CD14-positive monocyte (primary cell): ENCODE measurements at regions not wholly inside any gene's neighbourhood (a gene's known extent, or its start where the extent isn't known, plus 50 kb on each side); places are given as distances from the start of the nearest gene placed in this dataset.

Experiments used
- DNase-seq, 3 donors: peaks; one replicate each; pipeline ENCODE4 v3.0.0-alpha.2; 2011 to 2022
- H2AFZ ChIP-seq: 2 replicates; pipeline ENCODE4 v1.6.0; 2012; ENCODE audit warnings: mild to moderate bottlenecking, low read depth, low read length, inconsistent platforms; ENCODE audit not compliant: insufficient read depth, poor library complexity, severe bottlenecking
- H3K27ac ChIP-seq, 2 donors: 1 replicate in 1 of 2; 2 replicates in 1 of 2; pipeline ENCODE4 v1.5.1; 2012 to 2013; ENCODE audit warnings: low read length in 2 of 2, control low read depth in 1 of 2, inconsistent platforms in 1 of 2, low read depth in 1 of 2, mild to moderate bottlenecking in 1 of 2
- H3K27me3 ChIP-seq, 2 donors: one replicate each; pipeline versions ENCODE4 v1.6.0 to v1.6.1; 2011 to 2013; ENCODE audit warnings: low read length in 2 of 2; ENCODE audit not compliant: control insufficient read depth in 2 of 2, insufficient read depth in 2 of 2
- H3K36me3 ChIP-seq, 2 donors: replicated peaks in 1 of 2; 1 replicate in 1 of 2; 2 replicates in 1 of 2; pipeline versions ENCODE4 v1.5.1 to v1.6.1; 2012 to 2013; ENCODE audit warnings: low read length in 2 of 2, control low read depth in 1 of 2, inconsistent platforms in 1 of 2, mild to moderate bottlenecking in 1 of 2; ENCODE audit not compliant: insufficient read depth in 2 of 2, control insufficient read depth in 1 of 2
- H3K4me1 ChIP-seq, 2 donors: 1 replicate in 1 of 2; 2 replicates in 1 of 2; pipeline versions ENCODE4 v1.5.1 to v1.6.1; 2012 to 2013; ENCODE audit warnings: low read length in 2 of 2, control low read depth in 1 of 2, inconsistent platforms in 1 of 2, mild to moderate bottlenecking in 1 of 2, moderate library complexity in 1 of 2; ENCODE audit not compliant: insufficient read depth in 2 of 2, control insufficient read depth in 1 of 2
- H3K4me2 ChIP-seq: replicated peaks from 2 replicates; pipeline ENCODE3; 2012; ENCODE audit warnings: low read length, moderate library complexity, mild to moderate bottlenecking; ENCODE audit not compliant: poor library complexity, severe bottlenecking; ENCODE audit errors: extremely low read depth
- H3K4me3 ChIP-seq, 3 experiments: fragments of 200-600 bp in 1 of 3; sonication (generic) in 1 of 3; replicated peaks in 1 of 3; 1 replicate in 2 of 3; 2 replicates in 1 of 3; pipeline ENCODE4 v1.5.1; 2011 to 2013; ENCODE audit warnings: low read length in 3 of 3, mild to moderate bottlenecking in 3 of 3, control low read depth in 2 of 3, low read depth in 2 of 3, inconsistent platforms in 1 of 3, moderate library complexity in 1 of 3
- H3K79me2 ChIP-seq: 2 replicates; pipeline ENCODE4 v1.6.0; 2012; ENCODE audit warnings: mild to moderate bottlenecking, control low read depth, inconsistent platforms, low read length, moderate library complexity; ENCODE audit not compliant: insufficient read depth
- H3K9ac ChIP-seq: 2 replicates; pipeline ENCODE4 v1.6.0; 2017; ENCODE audit warnings: low read length, mild to moderate bottlenecking; ENCODE audit not compliant: insufficient read depth, poor library complexity, severe bottlenecking
- H3K9me3 ChIP-seq, 2 donors: replicated peaks in 1 of 2; 1 replicate in 1 of 2; 2 replicates in 1 of 2; pipeline versions ENCODE4 v1.5.1 to v1.6.1; 2012 to 2013; ENCODE audit warnings: low read length in 2 of 2, control low read depth in 1 of 2; ENCODE audit not compliant: control insufficient read depth in 1 of 2, insufficient read depth in 1 of 2
- H4K20me1 ChIP-seq: 2 replicates; pipeline ENCODE4 v1.6.0; 2012; ENCODE audit warnings: mild to moderate bottlenecking, low read length, control low read depth, moderate library complexity; ENCODE audit not compliant: insufficient read depth
- H3K27ac Mint-ChIP-seq, 7 donors: one replicate each; pipeline ENCODE4 v1.8.0; 2020; ENCODE audit warnings: mild to moderate bottlenecking in 7 of 7, mixed read lengths in 7 of 7, moderate library complexity in 6 of 7, inconsistent platforms in 2 of 7
- H3K27me3 Mint-ChIP-seq, 3 donors: one replicate each; pipeline ENCODE4 v1.8.0; 2021 to 2022; ENCODE audit warnings: low read depth in 3 of 3, mild to moderate bottlenecking in 3 of 3, mixed read lengths in 3 of 3, moderate library complexity in 3 of 3, inconsistent platforms in 1 of 3
- H3K36me3 Mint-ChIP-seq, 2 donors: one replicate each; pipeline ENCODE4 v1.8.0; 2020; ENCODE audit warnings: mixed read lengths in 2 of 2, inconsistent platforms in 1 of 2, mild to moderate bottlenecking in 1 of 2
- H3K4me1 Mint-ChIP-seq: one replicate; pipeline ENCODE4 v1.8.0; 2020; ENCODE audit warnings: mild to moderate bottlenecking, mixed read lengths
- H3K4me3 Mint-ChIP-seq, 2 donors: one replicate each; pipeline ENCODE4 v1.8.0; 2020; ENCODE audit warnings: mild to moderate bottlenecking in 2 of 2, mixed read lengths in 2 of 2, moderate library complexity in 1 of 2
- H3K9me3 Mint-ChIP-seq, 7 donors: one replicate each; pipeline ENCODE4 v1.8.0; 2020 to 2022; ENCODE audit warnings: mixed read lengths in 7 of 7, mild to moderate bottlenecking in 6 of 7, moderate library complexity in 6 of 7, inconsistent platforms in 2 of 7
- CTCF ChIP-seq: fragments of 200-600 bp; IDR thresholded peaks from one replicate; pipeline ENCODE4 v1.8.0; 2022; ENCODE audit warnings: antibody characterized with exemption, mild to moderate bottlenecking
- WGBS: methylation state at CpG from one replicate; pipeline ENCODE4 v1.1.5; 2013; ENCODE audit warnings: missing lambda C conversion rate; ENCODE audit not compliant: insufficient coverage; 5-methylcytosine and 5-hydroxymethylcytosine counted together
- intact Hi-C, 2 donors: fragments of 100-400 bp; cut with micrococcal nuclease; formaldehyde crosslinking; loops; one replicate each; pipeline versions ENCODE4 v1.15.0 to v1.15.1; 2023

DNA sequence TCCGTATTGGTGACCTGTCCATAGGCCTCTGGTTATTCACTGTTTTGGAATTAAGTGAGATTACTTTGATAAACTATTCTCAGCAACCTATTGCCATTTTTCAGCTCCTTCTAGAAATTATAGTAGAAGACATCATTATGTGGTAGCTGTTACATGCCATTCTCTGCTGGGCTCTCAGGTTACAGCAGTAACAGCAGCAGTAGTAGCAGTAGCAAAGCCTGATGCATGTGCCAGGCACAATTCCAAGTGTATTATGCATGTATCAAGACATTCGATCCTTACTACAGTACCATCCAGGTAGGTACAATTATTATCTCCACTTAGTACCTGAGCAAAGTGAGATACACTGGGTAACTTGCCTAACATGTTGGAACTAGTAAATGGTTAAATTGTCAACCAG is 74.3 kb downstream of the RPS12 start:
- no peak overlapping the region for H3K4me3 Mint-ChIP-seq
- no peak overlapping the region for H3K9ac ChIP-seq
- DNase-seq = no peak
- H3K36me3 ChIP-seq = no peaks in the 10 kb centered on the region
- H3K4me3 ChIP-seq = no peak overlapping the region
- TF ChIP-seq CTCF = no peak
- H3K4me2 ChIP-seq = no peak overlapping the region
- no peak overlapping the region for H2AFZ ChIP-seq
- H4K20me1 ChIP-seq = no peaks in the 10 kb centered on the region
- H3K4me1 ChIP-seq = no peaks in the 10 kb centered on the region
- H3K27ac ChIP-seq = no peak overlapping the region
- WGBS = no CpG with 5 or more reads among the region's 2 CpGs
- no peaks in the 10 kb centered on the region for H3K27me3 ChIP-seq
- peaks cover 0 to 10% (median 3%) of the 10 kb centered on the region in 7 donors for H3K9me3 Mint-ChIP-seq
- H3K79me2 ChIP-seq = no peaks in the 10 kb centered on the region
- peaks cover 0 to 2% (median 0%) of the 10 kb centered on the region in 3 donors for H3K27me3 Mint-ChIP-seq
- H3K36me3 Mint-ChIP-seq = no peaks in the 10 kb centered on the region
- intact Hi-C loops = no loop called here
- H3K4me1 Mint-ChIP-seq = no peaks in the 10 kb centered on the region
- H3K9me3 ChIP-seq = peaks cover 0 to 5% of the 10 kb centered on the region in 2 donors
- no peak overlapping the region for H3K27ac Mint-ChIP-seq

- no peak overlapping the region for H3K27ac Mint-ChIP-seq
Measured at GRCh38 chr6:132892929-132893771, 78.8 kb downstream of the RPS12 start.

More at GRCh38 chr6:132892929-132893771, 78.8 kb downstream of the RPS12 start:
- Mint-ChIP-seq H3K4me1 (no peaks in the 10 kb centered on the region), H3K36me3 (no peaks in the 10 kb centered on the region), H3K4me3 (no peak overlapping the region), H3K27me3 (no peaks in the 10 kb centered on the region), H3K9me3 (peaks cover 0 to 5% (median 4%) of the 10 kb centered on the region in 7 donors)
- H2AFZ ChIP-seq = no peak overlapping the region
- no peak overlapping the region for H3K27ac ChIP-seq
- H3K79me2 ChIP-seq = no peaks in the 10 kb centered on the region
- no CpG with 5 or more reads among the region's 5 CpGs for WGBS
- H3K9ac ChIP-seq = no peak overlapping the region
- no peak for DNase-seq
- no peaks in the 10 kb centered on the region for H3K36me3 ChIP-seq
- H3K4me2 ChIP-seq = no peak overlapping the region
- H3K9me3 ChIP-seq = no peaks in the 10 kb centered on the region
- H3K27me3 ChIP-seq = no peaks in the 10 kb centered on the region
- intact Hi-C loops = no loop called here
- H3K4me3 ChIP-seq = no peak overlapping the region
- no peaks in the 10 kb centered on the region for H4K20me1 ChIP-seq
- no peaks in the 10 kb centered on the region for H3K4me1 ChIP-seq
- TF ChIP-seq CTCF = no peak
